Heart right ventricle (tissue), 16 donors: ENCODE measurements at regions not wholly inside any gene's neighbourhood (a gene's known extent, or its start where the extent isn't known, plus 50 kb on each side); places are given as distances from the start of the nearest gene placed in this dataset.

Experiments
- ATAC-seq, 8 donors: fragments of 200-7000 bp; cut with Tn5 transposase; one replicate each; pipeline ENCODE4 v1.9.1; 2020; ENCODE audit warnings: mild to moderate bottlenecking in 8 of 8, moderate library complexity in 8 of 8, moderate number of reproducible peaks in 1 of 8
- DNase-seq, 2 donors: peaks; one replicate each; pipeline ENCODE4 v3.0.0-alpha.2; 2020
- H3K27ac ChIP-seq, 10 donors: fragments of 200-600 bp; sonication (generic) in 2 of 10; one replicate each; pipeline versions ENCODE4 v1.5.0 to v1.8.0; 2020 to 2022; ENCODE audit warnings: mild to moderate bottlenecking in 3 of 10
- H3K27me3 ChIP-seq, 7 donors: fragments of 200-600 bp; one replicate each; pipeline ENCODE4 v1.8.0; 2021 to 2022; ENCODE audit warnings: mild to moderate bottlenecking in 2 of 7
- H3K36me3 ChIP-seq, 9 donors: fragments of 200-600 bp; sonication (generic) in 1 of 9; one replicate each; pipeline versions ENCODE4 v1.5.0 to v1.8.0; 2020 to 2022; ENCODE audit warnings: mild to moderate bottlenecking in 2 of 9
- H3K4me1 ChIP-seq, 9 donors: fragments of 200-600 bp; sonication (generic) in 1 of 9; one replicate each; pipeline versions ENCODE4 v1.5.0 to v1.8.0; 2020 to 2022; ENCODE audit warnings: mild to moderate bottlenecking in 4 of 9
- H3K4me3 ChIP-seq, 10 donors: fragments of 200-600 bp; sonication (generic) in 2 of 10; one replicate each; pipeline versions ENCODE4 v1.5.0 to v1.8.0; 2020 to 2022; ENCODE audit warnings: mild to moderate bottlenecking in 7 of 10, moderate library complexity in 2 of 10
- H3K9me3 ChIP-seq, 11 donors: fragments of 200-600 bp in 10 of 11; sonication (generic) in 2 of 11; one replicate each; pipeline versions ENCODE4 v1.5.0 to v1.8.0; 2013 to 2022; ENCODE audit warnings: mild to moderate bottlenecking in 2 of 11, control low read depth in 1 of 11, moderate library complexity in 1 of 11
- CTCF ChIP-seq, 9 donors: fragments of 200-600 bp; sonication (generic) in 2 of 9; IDR thresholded peaks; one replicate each; pipeline versions ENCODE4 v1.5.0 to v1.8.0; 2021 to 2022; ENCODE audit warnings: antibody characterized with exemption in 9 of 9, mild to moderate bottlenecking in 5 of 9, moderate library complexity in 1 of 9
- WGBS, 2 donors: extraction: QIAGEN DNeasy Blood & Tissue Kit; methylation state at CpG; one replicate each; pipeline ENCODE4 v1.1.7; 2013; ENCODE audit warnings: inconsistent platforms in 1 of 2; 5-methylcytosine and 5-hydroxymethylcytosine counted together
- intact Hi-C, 10 donors: fragments of 100-400 bp; cut with DNase I; formaldehyde crosslinking; loops; one replicate each; pipeline versions ENCODE4 v1.11.1 to v1.14.2; 2022
- donor health status: Arrhythmogenic right ventricular cardiomyopathy.
- donor health status: ischemic (EF 13 %, LVEDD 7.1; RV severe dilation, severe dysfunction).
- donor health status: healthy with polysubstance abuse.
- donor health status: DM: no; HTN: yes; CAD: no.
- donor health status: DM: no; HTN: no; CAD: no.
- donor health status: ischemic (EF 25% LVEDD 6.9; RV normal size, moderate dysfunction).
- donor health status: ischemic (EF 25% LVEDD 5.7; RV mildly dilated, moderate dysfunction).
- donor health status: healthy.
- donor health status: DM: yes; HTN: yes; CAD: no.
- donor health status: Ischemic cardiomyopathy.
- donor health status: ischemic (EF 35%, LVEDD 5.7; RV mildly dilated, moderate dysfunction).
- donor health status: nonischemic (EF 11% LVEDD 7.7; RV severe dilation, severe dysfunction).
- donor health status: DM: yes; HTN: yes; CAD: no.
- donor health status: PGD.
- donor health status: ischemic (EF 29% LVEDD 5.4; RV normal size, mild dysfunction).
- donor health status: nonischemic (EF 23%, LVEDD 6.1; RV moderate dilation, normal function).

GRCh38 chr16:50961952-50962351 is 189.1 kb downstream of the SALL1 start:
- intact Hi-C loops = no loop called here

GRCh38 chr16:50960517-50961202 is 190.4 kb downstream of the SALL1 start:
- DNase-seq = peak; percentile 25 to 37
- H3K9me3 ChIP-seq = no peaks in the 10 kb centered on the region
- H3K36me3 ChIP-seq = no peaks in the 10 kb centered on the region
- H3K27ac ChIP-seq = no peak overlapping the region
- no peak for TF ChIP-seq CTCF (IDR thresholded peaks at IDR 0.05)
- H3K4me1 ChIP-seq = no peaks in the 10 kb centered on the region
- peak in 5 of 8 donors; percentile 35 to 72 (median 48) for ATAC-seq
- intact Hi-C loops = no loop called here
- peaks cover 0 to 4% (median 0%) of the 10 kb centered on the region in 7 donors for H3K27me3 ChIP-seq
- 28 to 29% methylated on average over 2 of the region's 2 CpGs for WGBS, 2 donors
- no peak overlapping the region for H3K4me3 ChIP-seq

More at GRCh38 chr16:50961952-50962351, 189.1 kb downstream of the SALL1 start:
- WGBS, 2 donors = 76 to 79% methylated on average over 7 of the region's 7 CpGs
- DNase-seq (no peak), ATAC-seq (no peak)
- H3K4me3 ChIP-seq = no peak overlapping the region
- H3K36me3 ChIP-seq = no peaks in the 10 kb centered on the region
- no peak overlapping the region for H3K27ac ChIP-seq
- peaks cover 0 to 4% (median 0%) of the 10 kb centered on the region in 7 donors for H3K27me3 ChIP-seq
- H3K4me1 ChIP-seq = no peaks in the 10 kb centered on the region
- TF ChIP-seq CTCF (IDR thresholded peaks at IDR 0.05) = no peak
- H3K9me3 ChIP-seq = no peaks in the 10 kb centered on the region

GRCh38 chr16:50957056-50957455 is 194.0 kb downstream of the SALL1 start:
- Histone ChIP-seq H3K4me1 (no peaks in the 10 kb centered on the region), H3K27me3 (peaks cover 0 to 11% (median 0%) of the 10 kb centered on the region in 7 donors), H3K36me3 (no peaks in the 10 kb centered on the region), H3K27ac (no peak overlapping the region), H3K9me3 (no peaks in the 10 kb centered on the region), H3K4me3 (no peak overlapping the region)
- ATAC-seq (no peak), DNase-seq (no peak)
- 88 to 91% methylated on average over 4 of the region's 4 CpGs for WGBS, 2 donors
- TF ChIP-seq CTCF (IDR thresholded peaks at IDR 0.05) = no peak
- intact Hi-C loops = no loop called here

- DNase-seq (no peak), ATAC-seq (no peak)
- Histone ChIP-seq H3K4me1 (no peaks in the 10 kb centered on the region), H3K4me3 (no peak overlapping the region), H3K27ac (no peak overlapping the region), H3K36me3 (no peaks in the 10 kb centered on the region), H3K27me3 (peaks cover 0 to 13% (median 0%) of the 10 kb centered on the region in 7 donors), H3K9me3 (no peaks in the 10 kb centered on the region)
- no peak for TF ChIP-seq CTCF (IDR thresholded peaks at IDR 0.05)
- WGBS, 2 donors = 24 to 27% methylated on average over 1 of the region's 1 CpG
- intact Hi-C loops = no loop called here
These were observed 194.4 kb downstream of the SALL1 start for GRCh38 chr16:50956637-50957036.
